MM.1S (cell line): ENCODE measurements at regions not wholly inside any gene's neighbourhood (a gene's known extent, or its start where the extent isn't known, plus 50 kb on each side); places are given as distances from the start of the nearest gene placed in this dataset.
"Not testable (repeated sequence)": the region's sequence is repeated elsewhere in the genome, so short reads cannot be mapped to it uniquely, and the experiment has no call there.

Experiments
- EZH2phosphoT487 ChIP-seq: fragments of 300-600 bp; sonication (generic); IDR thresholded peaks from 2 replicates; pipeline ENCODE4 v1.6.1; 2018; ENCODE audit warnings: antibody characterized with exemption, low read length
- TF ChIP-seq, protein P1 (sequence below): fragments of 300-600 bp; sonication (generic); IDR thresholded peaks from 2 replicates; pipeline ENCODE4 v1.5.1; 2016; ENCODE audit warnings: antibody characterized with exemption, low read length, mixed read lengths

GRCh38 chr2:207439881-207440280, 89.9 kb upstream of the CREB1 start:
- TF ChIP-seq EZH2phosphoT487: not testable (repeated sequence)
- TF ChIP-seq, protein P1, sequence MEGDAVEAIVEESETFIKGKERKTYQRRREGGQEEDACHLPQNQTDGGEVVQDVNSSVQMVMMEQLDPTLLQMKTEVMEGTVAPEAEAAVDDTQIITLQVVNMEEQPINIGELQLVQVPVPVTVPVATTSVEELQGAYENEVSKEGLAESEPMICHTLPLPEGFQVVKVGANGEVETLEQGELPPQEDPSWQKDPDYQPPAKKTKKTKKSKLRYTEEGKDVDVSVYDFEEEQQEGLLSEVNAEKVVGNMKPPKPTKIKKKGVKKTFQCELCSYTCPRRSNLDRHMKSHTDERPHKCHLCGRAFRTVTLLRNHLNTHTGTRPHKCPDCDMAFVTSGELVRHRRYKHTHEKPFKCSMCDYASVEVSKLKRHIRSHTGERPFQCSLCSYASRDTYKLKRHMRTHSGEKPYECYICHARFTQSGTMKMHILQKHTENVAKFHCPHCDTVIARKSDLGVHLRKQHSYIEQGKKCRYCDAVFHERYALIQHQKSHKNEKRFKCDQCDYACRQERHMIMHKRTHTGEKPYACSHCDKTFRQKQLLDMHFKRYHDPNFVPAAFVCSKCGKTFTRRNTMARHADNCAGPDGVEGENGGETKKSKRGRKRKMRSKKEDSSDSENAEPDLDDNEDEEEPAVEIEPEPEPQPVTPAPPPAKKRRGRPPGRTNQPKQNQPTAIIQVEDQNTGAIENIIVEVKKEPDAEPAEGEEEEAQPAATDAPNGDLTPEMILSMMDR: not testable (repeated sequence)
